Mucosa of rectum (tissue), 2 donors: ENCODE measurements at regions not wholly inside any gene's neighbourhood (a gene's known extent, or its start where the extent isn't known, plus 50 kb on each side); places are given as distances from the start of the nearest gene placed in this dataset.

Experiments used
- H3K27ac ChIP-seq, 2 donors: one replicate each; pipeline ENCODE4 v1.7.0; 2013; ENCODE audit warnings: inconsistent platforms in 2 of 2, low read depth in 2 of 2, low read length in 2 of 2
- H3K27me3 ChIP-seq, 2 donors: one replicate each; pipeline ENCODE4 v1.7.0; 2013; ENCODE audit warnings: low read length in 2 of 2; ENCODE audit not compliant: control insufficient read depth in 2 of 2, insufficient read depth in 2 of 2
- H3K36me3 ChIP-seq, 2 donors: one replicate each; pipeline ENCODE4 v1.7.0; 2013; ENCODE audit warnings: low read length in 2 of 2; ENCODE audit not compliant: control insufficient read depth in 2 of 2, insufficient read depth in 2 of 2
- H3K4me1 ChIP-seq, 2 donors: one replicate each; pipeline ENCODE4 v1.7.0; 2013; ENCODE audit warnings: low read length in 2 of 2, mild to moderate bottlenecking in 1 of 2; ENCODE audit not compliant: control insufficient read depth in 2 of 2, insufficient read depth in 2 of 2
- H3K4me3 ChIP-seq, 2 donors: one replicate each; pipeline ENCODE4 v1.7.0; 2013; ENCODE audit warnings: low read length in 2 of 2
- H3K9ac ChIP-seq, 2 donors: one replicate each; pipeline ENCODE4 v1.7.0; 2013; ENCODE audit warnings: low read length in 2 of 2, low read depth in 1 of 2, mild to moderate bottlenecking in 1 of 2
- H3K9me3 ChIP-seq, 2 donors: one replicate each; pipeline ENCODE4 v1.7.0; 2013; ENCODE audit warnings: low read length in 2 of 2; ENCODE audit not compliant: control insufficient read depth in 2 of 2
- donor health status: healthy.
- donor health status: Normal muscosa, but diverticular disease.

- peaks cover 0 to 3% of the 10 kb centered on the region in 2 donors for H3K27me3 ChIP-seq
- no peaks in the 10 kb centered on the region for H3K36me3 ChIP-seq
- no peak overlapping the region for H3K27ac ChIP-seq
- no peak overlapping the region for H3K4me3 ChIP-seq
- H3K9me3 ChIP-seq, result peaks cover 0 to 2% of the 10 kb centered on the region in 2 donors
- no peak overlapping the region for H3K9ac ChIP-seq
- H3K4me1 ChIP-seq, result no peaks in the 10 kb centered on the region
Measured at GRCh38 chrX:39883666-39884065, 214.1 kb downstream of the BCOR start.

DNA sequence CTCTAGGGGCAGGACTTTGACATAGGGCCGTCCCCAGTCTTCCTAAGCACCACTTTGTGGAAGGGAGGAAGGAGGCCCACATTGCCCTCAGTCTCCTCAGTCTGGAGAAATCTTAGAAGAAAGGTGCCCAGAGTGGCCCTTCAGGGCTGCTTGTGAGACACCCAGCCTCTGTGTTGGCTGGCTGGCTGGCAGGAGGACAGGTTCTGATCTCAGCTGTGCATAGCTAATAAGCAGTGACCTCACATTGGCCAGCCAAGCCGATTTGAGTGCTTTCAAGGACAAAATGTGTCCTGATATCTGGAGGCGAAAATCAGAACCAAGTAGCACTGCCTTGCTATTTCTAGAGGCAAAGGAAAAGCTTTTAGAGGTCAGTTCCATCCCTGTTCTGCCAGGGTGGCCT lies 211.5 kb downstream of the BCOR start:
- H3K27me3 ChIP-seq, result no peaks in the 10 kb centered on the region
- no peak overlapping the region for H3K4me3 ChIP-seq
- no peaks in the 10 kb centered on the region for H3K36me3 ChIP-seq
- no peak overlapping the region for H3K27ac ChIP-seq
- no peak overlapping the region for H3K9ac ChIP-seq
- H3K9me3 ChIP-seq, result peaks cover 0 to 2% of the 10 kb centered on the region in 2 donors
- H3K4me1 ChIP-seq, result no peaks in the 10 kb centered on the region

DNA sequence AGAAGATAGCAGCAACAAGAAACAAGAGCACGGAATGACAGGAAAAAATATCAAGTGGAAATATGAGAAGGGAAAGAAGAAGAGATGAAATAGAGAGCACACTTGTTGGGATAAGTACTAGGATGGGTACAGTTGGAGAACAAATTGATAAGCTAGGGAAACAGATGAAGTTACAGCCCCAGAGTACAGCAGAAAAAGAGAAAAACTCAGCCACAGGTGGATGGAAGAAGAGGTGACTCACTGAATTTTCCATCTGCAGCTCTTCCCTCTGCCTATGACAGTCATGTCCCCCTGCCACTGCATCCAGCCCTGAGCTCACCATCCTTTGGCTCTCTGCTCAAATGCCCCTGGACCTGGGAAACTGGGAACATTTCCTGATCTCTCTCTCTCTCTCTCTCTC lies 209.0 kb downstream of the BCOR start:
- no peaks in the 10 kb centered on the region for H3K4me1 ChIP-seq
- H3K27ac ChIP-seq, result no peak overlapping the region

DNA sequence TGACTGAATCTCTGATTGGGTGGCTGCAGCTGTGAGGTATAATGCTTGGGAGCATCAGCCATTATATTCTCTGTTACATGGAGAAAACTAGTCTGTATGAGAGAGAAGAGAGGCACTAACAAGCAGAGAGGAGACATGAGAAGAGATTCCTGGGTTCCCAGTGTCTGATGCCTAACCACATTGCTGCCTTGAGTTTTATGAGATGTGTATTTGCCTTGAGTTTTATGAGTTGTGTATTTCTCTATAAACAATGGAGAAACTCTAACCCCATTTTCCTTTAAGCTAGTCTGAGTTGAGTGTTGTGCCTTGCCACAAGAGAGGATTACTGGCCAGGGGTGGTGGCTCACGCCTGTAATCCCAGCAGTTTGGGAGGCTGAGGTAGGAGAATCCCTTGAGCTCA lies 208.1 kb downstream of the BCOR start:
- H3K9ac ChIP-seq, result no peak overlapping the region
- no peak overlapping the region for H3K4me3 ChIP-seq
- H3K36me3 ChIP-seq, result no peaks in the 10 kb centered on the region
- no peaks in the 10 kb centered on the region for H3K27me3 ChIP-seq
- no peak overlapping the region for H3K27ac ChIP-seq
- peaks cover 0 to 4% of the 10 kb centered on the region in 2 donors for H3K4me1 ChIP-seq
- peaks cover 0 to 2% of the 10 kb centered on the region in 2 donors for H3K9me3 ChIP-seq

More for the DNA sequence above, 209.0 kb downstream of the BCOR start:
- H3K27me3 ChIP-seq, result no peaks in the 10 kb centered on the region
- no peak overlapping the region for H3K4me3 ChIP-seq
- no peaks in the 10 kb centered on the region for H3K36me3 ChIP-seq
- H3K9ac ChIP-seq, result no peak overlapping the region
- peaks cover 0 to 2% of the 10 kb centered on the region in 2 donors for H3K9me3 ChIP-seq

- peaks cover 0 to 2% of the 10 kb centered on the region in 2 donors for H3K9me3 ChIP-seq
Measured at GRCh38 chrX:39890807-39891206, 207.0 kb downstream of the BCOR start.

GRCh38 chrX:39891781-39892180 lies 206.0 kb downstream of the BCOR start:
- Histone ChIP-seq H3K4me1 (peaks cover 0 to 17% of the 10 kb centered on the region in 2 donors), H3K27ac (no peak overlapping the region), H3K9ac (no peak overlapping the region), H3K36me3 (no peaks in the 10 kb centered on the region), H3K27me3 (no peaks in the 10 kb centered on the region), H3K4me3 (no peak overlapping the region), H3K9me3 (no peaks in the 10 kb centered on the region)

More at GRCh38 chrX:39890807-39891206, 207.0 kb downstream of the BCOR start:
- no peak overlapping the region for H3K4me3 ChIP-seq
- no peak overlapping the region for H3K9ac ChIP-seq
- no peak overlapping the region for H3K27ac ChIP-seq
- H3K27me3 ChIP-seq, result no peaks in the 10 kb centered on the region
- peaks cover 0 to 15% of the 10 kb centered on the region in 2 donors for H3K4me1 ChIP-seq
- no peaks in the 10 kb centered on the region for H3K36me3 ChIP-seq

GRCh38 chrX:39893417-39894338 lies 204.1 kb downstream of the BCOR start:
- Histone ChIP-seq H3K27ac (no peak overlapping the region), H3K9ac (no peak overlapping the region), H3K9me3 (no peaks in the 10 kb centered on the region), H3K4me1 (peaks cover 0 to 21% of the 10 kb centered on the region in 2 donors), H3K4me3 (no peak overlapping the region), H3K27me3 (peaks cover 0 to 3% of the 10 kb centered on the region in 2 donors), H3K36me3 (no peaks in the 10 kb centered on the region)

DNA sequence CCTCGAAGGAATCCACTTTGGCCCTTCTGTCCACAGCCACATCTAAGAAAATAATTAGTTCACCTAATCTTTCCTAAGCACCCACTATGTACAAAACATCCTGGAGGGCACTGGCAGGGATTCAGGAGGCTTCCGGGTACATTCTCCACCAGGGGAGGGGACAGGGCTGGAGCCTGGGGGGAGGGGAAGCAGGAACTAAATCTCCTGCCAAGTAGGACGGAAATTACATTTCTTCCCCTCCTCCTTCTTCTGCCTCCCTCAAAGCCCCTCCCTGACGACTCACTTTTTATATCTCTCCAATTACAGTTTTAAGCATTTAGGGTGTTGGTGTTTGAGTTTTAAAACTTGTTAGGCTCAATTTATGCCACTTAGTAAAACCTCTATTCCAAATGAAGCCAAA lies 203.1 kb downstream of the BCOR start:
- Histone ChIP-seq H3K4me1 (peaks cover 0 to 22% of the 10 kb centered on the region in 2 donors), H3K9me3 (no peaks in the 10 kb centered on the region), H3K9ac (no peak overlapping the region), H3K27ac (peak overlapping the region; percentile 25 to 59), H3K27me3 (peaks cover 1 to 6% of the 10 kb centered on the region in 2 donors), H3K36me3 (no peaks in the 10 kb centered on the region), H3K4me3 (no peak overlapping the region)

DNA sequence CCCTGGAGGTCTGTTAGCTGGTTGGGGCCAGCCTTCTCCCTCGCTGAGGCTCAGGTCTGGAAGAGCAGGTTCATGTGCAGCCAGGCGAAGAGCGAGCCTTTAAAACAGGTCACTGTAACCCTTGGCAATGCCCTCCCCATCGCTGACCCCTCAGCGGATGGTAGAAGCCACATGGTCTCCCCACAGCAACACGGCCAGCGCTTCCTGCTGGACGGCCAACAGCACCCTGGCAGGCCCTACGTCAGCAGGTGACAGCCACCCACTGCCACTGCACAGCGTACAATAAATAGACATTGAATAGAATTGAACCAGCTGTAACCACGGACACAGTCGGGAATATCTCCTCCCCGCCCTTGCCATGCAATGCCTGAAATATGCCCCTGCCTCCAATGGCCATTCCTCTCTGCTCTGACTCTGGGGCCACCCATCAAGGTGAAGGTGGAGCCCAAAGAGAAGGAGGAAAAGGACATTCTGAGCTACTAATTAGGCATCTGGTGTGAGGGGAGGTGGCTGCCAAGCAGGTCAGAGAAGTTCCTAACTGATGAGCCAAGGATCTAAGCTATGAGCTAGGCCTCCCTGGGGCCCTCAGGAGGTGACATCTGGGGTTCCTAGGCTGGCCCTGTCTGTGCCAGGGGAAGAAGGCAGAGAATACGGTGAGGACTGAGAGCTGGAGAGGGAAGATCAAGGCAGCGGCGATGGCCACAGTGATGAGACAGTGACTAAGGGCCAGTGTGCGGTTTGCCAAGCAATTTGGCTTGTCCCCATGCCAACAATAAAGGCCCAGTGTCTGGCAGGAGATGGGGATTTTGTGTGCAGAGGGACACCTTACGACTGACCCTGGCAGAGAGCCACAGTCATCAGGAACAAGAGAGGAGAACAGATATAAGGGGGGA lies 202.3 kb downstream of the BCOR start:
- Histone ChIP-seq H3K27ac (peak overlapping the region; percentile 47 to 59), H3K9ac (no peak overlapping the region), H3K4me3 (no peak overlapping the region)

More for the DNA sequence above, 202.3 kb downstream of the BCOR start:
- Histone ChIP-seq H3K36me3 (no peaks in the 10 kb centered on the region), H3K4me1 (peaks cover 4 to 24% of the 10 kb centered on the region in 2 donors), H3K27me3 (peaks cover 3 to 6% of the 10 kb centered on the region in 2 donors), H3K9me3 (no peaks in the 10 kb centered on the region)
